GM18867 (cell line): ENCODE measurements at regions not wholly inside any gene's neighbourhood (a gene's known extent, or its start where the extent isn't known, plus 50 kb on each side); places are given as distances from the start of the nearest gene placed in this dataset.
"Not testable (repeated sequence)": the region's sequence is repeated elsewhere in the genome, so short reads cannot be mapped to it uniquely, and the experiment has no call there.

ENCODE experiments used
- ATAC-seq: cut with Tn5 transposase; IDR thresholded peaks from one replicate; pipeline ENCODE4 v1.9.1; 2021; ENCODE audit warnings: mild to moderate bottlenecking, moderate library complexity; ENCODE audit not compliant: unreplicated experiment

- ATAC-seq = no peak
These were observed 74.0 kb upstream of the ADAMTS5 start for GRCh38 chr21:27040738-27041469.

DNA sequence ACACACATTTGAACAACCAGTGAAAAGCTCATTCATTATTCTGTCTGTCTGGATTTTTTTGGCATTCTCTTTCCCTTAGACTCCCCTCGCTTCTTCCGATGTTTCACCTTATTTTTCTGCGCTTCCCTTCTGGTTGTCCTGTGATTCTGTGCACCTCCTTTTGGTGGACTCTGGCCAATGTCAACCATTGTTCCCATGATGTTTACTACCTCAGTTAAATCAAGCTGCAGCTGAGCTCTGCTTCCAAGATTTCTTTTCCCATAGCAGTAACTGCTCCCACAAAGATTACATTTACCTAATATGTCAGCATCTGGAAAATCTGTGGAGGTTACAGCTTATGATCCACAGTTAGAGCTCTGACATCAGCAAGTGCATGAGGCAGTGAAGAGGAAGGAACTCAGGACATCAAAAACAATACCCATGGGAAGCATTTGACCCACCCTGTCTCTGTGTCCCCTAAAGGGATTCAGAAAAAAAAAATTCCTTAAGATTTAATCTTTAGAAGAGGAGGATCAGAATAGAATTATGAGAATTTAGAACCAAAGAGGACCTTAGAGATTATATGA is 69.9 kb upstream of the ADAMTS5 start:
- ATAC-seq = no peak

GRCh38 chr21:27035791-27036190 is 68.9 kb upstream of the ADAMTS5 start:
- no peak for ATAC-seq

GRCh38 chr21:27034796-27035195 is 67.9 kb upstream of the ADAMTS5 start:
- no peak for ATAC-seq

DNA sequence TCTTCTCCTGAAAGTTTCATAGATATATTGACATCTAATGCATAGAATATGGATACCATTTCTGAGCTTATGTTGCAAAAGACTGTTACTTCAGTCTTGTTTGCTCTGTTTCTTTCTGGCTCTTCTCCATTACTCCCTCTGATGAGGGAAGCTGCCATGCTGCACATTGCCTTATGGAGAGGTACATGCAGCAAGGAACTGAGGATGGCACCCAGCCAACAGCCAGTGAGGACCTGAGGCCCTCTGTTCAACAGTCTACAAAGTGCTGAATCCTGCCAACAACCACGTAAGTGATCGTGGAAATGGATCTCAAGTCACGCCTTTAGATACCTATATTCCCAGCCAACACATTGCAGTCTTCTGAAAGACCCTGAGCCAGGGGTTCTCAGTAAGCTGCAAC is 66.6 kb upstream of the ADAMTS5 start:
- ATAC-seq = no peak

GRCh38 chr21:27026501-27026900 is 59.6 kb upstream of the ADAMTS5 start:
- ATAC-seq = no peak

DNA sequence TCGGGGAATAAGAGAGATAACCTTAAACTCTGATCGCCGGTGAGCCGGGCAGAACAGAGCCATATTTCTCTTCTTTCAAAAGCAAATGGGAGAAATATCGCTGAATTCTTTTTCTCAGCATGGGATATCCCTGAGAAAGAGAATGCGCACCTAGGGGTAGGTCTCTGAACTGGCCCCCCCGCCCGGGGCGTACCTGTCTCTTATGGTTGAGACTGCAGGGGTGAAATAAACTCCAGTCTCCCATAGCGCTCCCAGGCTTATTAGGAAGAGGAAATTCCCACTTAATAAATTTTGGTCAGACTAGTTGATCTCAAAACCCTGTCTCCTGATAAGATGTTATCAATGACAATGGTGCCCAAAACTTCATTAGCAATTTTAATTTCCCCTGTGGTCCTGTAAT is 58.8 kb upstream of the ADAMTS5 start:
- not testable (repeated sequence) for ATAC-seq

- no peak for ATAC-seq
These were observed 58.1 kb upstream of the ADAMTS5 start for GRCh38 chr21:27024971-27025370.

DNA sequence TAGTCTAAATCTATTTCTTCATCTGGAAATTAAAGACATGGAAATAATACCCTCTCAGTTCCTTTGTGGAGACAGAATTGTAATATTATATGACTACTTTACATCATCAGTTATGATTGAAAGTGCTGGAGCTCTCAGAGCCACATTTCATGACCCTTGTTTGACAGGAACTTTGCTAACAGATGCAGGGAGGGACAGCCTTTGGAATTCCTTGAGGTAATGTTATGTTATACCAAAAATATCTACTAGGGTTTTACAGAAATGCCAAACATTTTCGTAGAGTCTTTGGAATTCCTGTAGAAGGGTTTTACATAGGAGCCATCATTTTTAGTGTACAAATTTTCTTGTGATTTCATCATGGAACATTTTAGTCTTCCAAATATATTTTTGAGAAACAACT is 57.4 kb upstream of the ADAMTS5 start:
- ATAC-seq = no peak

DNA sequence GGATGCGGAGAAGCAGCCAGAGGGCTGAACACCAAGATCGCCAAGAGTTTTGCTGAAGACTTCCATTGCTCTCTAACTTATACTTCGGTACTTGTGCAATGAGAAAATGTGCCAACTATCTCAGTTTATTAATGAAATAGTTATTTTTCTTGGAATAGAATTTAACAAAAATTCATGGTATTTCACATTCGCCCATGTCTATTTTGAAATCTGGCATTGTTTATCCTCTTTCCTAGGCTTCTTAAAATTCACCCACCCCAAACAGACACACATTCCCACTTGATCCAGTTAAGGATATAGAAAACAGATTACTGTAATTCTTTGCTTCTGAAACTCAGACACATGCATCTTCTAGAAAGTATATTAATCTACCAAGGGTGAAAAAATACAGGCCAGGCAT is 56.3 kb upstream of the ADAMTS5 start:
- no peak for ATAC-seq

DNA sequence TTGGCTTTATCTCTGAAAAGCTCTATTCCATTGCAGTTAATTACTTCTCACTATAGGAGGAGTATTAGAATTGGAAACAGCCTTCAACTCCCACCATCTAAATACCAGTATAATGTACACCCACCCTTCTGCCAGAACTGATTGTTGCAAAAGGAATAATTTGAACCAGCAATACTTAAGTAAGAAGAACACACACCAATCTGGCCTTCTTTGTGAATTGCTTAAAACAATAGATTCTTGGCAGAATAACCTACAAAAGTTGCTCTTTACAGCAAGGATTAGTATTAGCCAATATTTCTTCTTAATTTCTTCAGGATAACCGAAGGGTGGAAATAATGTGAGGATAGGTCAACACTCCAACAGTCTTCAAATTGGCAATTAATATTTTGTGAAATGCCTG is 54.9 kb upstream of the ADAMTS5 start:
- ATAC-seq = no peak

DNA sequence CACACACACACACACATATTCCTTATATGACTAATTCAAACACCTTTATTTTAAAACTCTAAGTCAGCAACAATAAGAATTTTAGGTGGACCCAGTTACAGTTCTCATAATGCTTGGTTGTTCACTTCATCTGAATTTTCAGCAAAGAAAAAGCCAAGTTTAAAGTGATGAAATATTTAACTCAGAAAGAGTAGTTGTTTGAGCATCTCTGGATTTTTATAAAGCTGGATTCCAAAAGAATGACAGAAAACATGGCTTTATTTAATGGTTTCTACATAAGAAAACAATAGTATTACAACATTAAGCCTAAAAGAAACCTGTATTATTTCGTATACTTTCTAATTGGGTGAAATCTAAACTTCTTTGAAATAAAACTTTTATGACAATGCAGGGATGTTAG is 54.2 kb upstream of the ADAMTS5 start:
- ATAC-seq = no peak

GRCh38 chr21:27017246-27017645 is 50.4 kb upstream of the ADAMTS5 start:
- no peak for ATAC-seq
